WERI-Rb-1 (cell line): ENCODE measurements at regions not wholly inside any gene's neighbourhood (a gene's known extent, or its start where the extent isn't known, plus 50 kb on each side); places are given as distances from the start of the nearest gene placed in this dataset.

ENCODE experiments used
- DNase-seq: peaks from one replicate; pipeline ENCODE4 v3.0.0-alpha.2; 2020
- H3K27ac ChIP-seq: fragments of 250-450 bp; sonication (Bioruptor Pico); 2 replicates; pipeline ENCODE4 v1.5.1; 2020; ENCODE audit warnings: mild to moderate bottlenecking, moderate library complexity
- H3K27me3 ChIP-seq: fragments of 250-450 bp; sonication (Bioruptor Pico); 2 replicates; pipeline ENCODE4 v1.5.1; 2021; ENCODE audit warnings: mild to moderate bottlenecking, low read depth, moderate library complexity; ENCODE audit not compliant: insufficient read depth, severe bottlenecking
- H3K36me3 ChIP-seq: fragments of 250-450 bp; sonication (Bioruptor Pico); 2 replicates; pipeline ENCODE4 v1.5.1; 2020; ENCODE audit warnings: mild to moderate bottlenecking, moderate library complexity
- H3K4me3 ChIP-seq: 2 replicates; pipeline ENCODE4 v1.5.1; 2011; ENCODE audit warnings: low read depth, mild to moderate bottlenecking, control low read depth, low read length
- H3K9me3 ChIP-seq: fragments of 250-450 bp; sonication (Bioruptor Pico); 2 replicates; pipeline ENCODE4 v1.5.1; 2021; ENCODE audit warnings: mild to moderate bottlenecking, moderate library complexity; ENCODE audit not compliant: severe bottlenecking
- TF ChIP-seq, protein P1 (sequence below): IDR thresholded peaks from 2 replicates; pipeline ENCODE4 v1.5.1; 2011; ENCODE audit warnings: low read depth, mild to moderate bottlenecking, control low read depth, inconsistent platforms, low read length

GRCh38 chr20:21014528-21014927, 91.6 kb downstream of the LINC00237 start:
- TF ChIP-seq, protein P1, sequence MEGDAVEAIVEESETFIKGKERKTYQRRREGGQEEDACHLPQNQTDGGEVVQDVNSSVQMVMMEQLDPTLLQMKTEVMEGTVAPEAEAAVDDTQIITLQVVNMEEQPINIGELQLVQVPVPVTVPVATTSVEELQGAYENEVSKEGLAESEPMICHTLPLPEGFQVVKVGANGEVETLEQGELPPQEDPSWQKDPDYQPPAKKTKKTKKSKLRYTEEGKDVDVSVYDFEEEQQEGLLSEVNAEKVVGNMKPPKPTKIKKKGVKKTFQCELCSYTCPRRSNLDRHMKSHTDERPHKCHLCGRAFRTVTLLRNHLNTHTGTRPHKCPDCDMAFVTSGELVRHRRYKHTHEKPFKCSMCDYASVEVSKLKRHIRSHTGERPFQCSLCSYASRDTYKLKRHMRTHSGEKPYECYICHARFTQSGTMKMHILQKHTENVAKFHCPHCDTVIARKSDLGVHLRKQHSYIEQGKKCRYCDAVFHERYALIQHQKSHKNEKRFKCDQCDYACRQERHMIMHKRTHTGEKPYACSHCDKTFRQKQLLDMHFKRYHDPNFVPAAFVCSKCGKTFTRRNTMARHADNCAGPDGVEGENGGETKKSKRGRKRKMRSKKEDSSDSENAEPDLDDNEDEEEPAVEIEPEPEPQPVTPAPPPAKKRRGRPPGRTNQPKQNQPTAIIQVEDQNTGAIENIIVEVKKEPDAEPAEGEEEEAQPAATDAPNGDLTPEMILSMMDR = no peak
- H3K36me3 ChIP-seq = no peaks in the 10 kb centered on the region
- no peak for DNase-seq
- H3K27me3 ChIP-seq = peaks cover 79% of the 10 kb centered on the region
- H3K4me3 ChIP-seq = no peak overlapping the region
- no peaks in the 10 kb centered on the region for H3K9me3 ChIP-seq
- H3K27ac ChIP-seq = no peak overlapping the region

GRCh38 chr20:21008951-21009350, 97.2 kb downstream of the LINC00237 start:
- TF ChIP-seq, protein P1 = no peak
- no peak for DNase-seq
- Histone ChIP-seq H3K27me3 (peaks cover 45% of the 10 kb centered on the region), H3K9me3 (no peaks in the 10 kb centered on the region), H3K4me3 (no peak overlapping the region), H3K36me3 (no peaks in the 10 kb centered on the region), H3K27ac (no peak overlapping the region)

GRCh38 chr20:21006611-21007010, 99.5 kb downstream of the LINC00237 start:
- DNase-seq = no peak
- Histone ChIP-seq H3K27me3 (peaks cover 45% of the 10 kb centered on the region), H3K9me3 (no peaks in the 10 kb centered on the region), H3K27ac (no peak overlapping the region), H3K36me3 (no peaks in the 10 kb centered on the region), H3K4me3 (no peak overlapping the region)
- TF ChIP-seq, protein P1 = no peak

GRCh38 chr20:21004386-21005076, 101.6 kb downstream of the LINC00237 start:
- Histone ChIP-seq H3K36me3 (no peaks in the 10 kb centered on the region), H3K27me3 (peaks cover 52% of the 10 kb centered on the region), H3K27ac (no peak overlapping the region), H3K4me3 (no peak overlapping the region), H3K9me3 (no peaks in the 10 kb centered on the region)
- DNase-seq = no peak
- TF ChIP-seq, protein P1 = no peak

DNA sequence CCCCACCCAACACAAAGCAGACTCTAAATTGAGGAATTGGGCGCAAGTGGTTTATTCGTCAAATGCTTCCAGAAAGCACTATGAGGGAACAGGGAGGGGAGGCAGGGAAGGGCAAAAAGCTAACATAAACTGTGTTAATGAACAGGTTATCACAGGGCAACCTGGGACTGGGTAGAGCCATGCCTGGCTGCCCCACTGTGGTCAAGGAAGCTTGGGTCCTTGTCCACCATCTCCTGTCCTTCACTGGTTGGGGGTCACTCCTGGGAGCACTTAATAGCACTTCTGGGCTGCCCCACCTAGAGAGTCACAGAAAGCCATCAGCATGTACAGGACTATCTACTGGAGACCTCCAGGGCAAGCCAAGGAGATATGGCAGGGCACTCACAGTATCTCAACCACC, 102.3 kb downstream of the LINC00237 start:
- Histone ChIP-seq H3K9me3 (no peaks in the 10 kb centered on the region), H3K36me3 (no peaks in the 10 kb centered on the region), H3K4me3 (no peak overlapping the region), H3K27ac (no peak overlapping the region), H3K27me3 (peaks cover 57% of the 10 kb centered on the region)
- TF ChIP-seq, protein P1 = no peak
- DNase-seq = no peak

- no peak for DNase-seq
- peaks cover 58% of the 10 kb centered on the region for H3K27me3 ChIP-seq
- no peak overlapping the region for H3K27ac ChIP-seq
- no peaks in the 10 kb centered on the region for H3K9me3 ChIP-seq
- no peaks in the 10 kb centered on the region for H3K36me3 ChIP-seq
- TF ChIP-seq, protein P1 = no peak
- H3K4me3 ChIP-seq = no peak overlapping the region
Measured at GRCh38 chr20:21002486-21002885, 103.7 kb downstream of the LINC00237 start.
